T-cell (primary cell): ENCODE measurements at regions not wholly inside any gene's neighbourhood (a gene's known extent, or its start where the extent isn't known, plus 50 kb on each side); places are given as distances from the start of the nearest gene placed in this dataset.

Experiments used
- ATAC-seq, 4 experiments: fragments of 200-7000 bp in 3 of 4; fragments of 150-1000 bp in 1 of 4; cut with Tn5 transposase; replicated peaks in 1 of 4; 1 replicate in 3 of 4; 2 replicates in 1 of 4; pipeline ENCODE4 v1.10.0; 2021; ENCODE audit warnings: moderate library complexity in 3 of 4, mild to moderate bottlenecking in 2 of 4, moderate number of reproducible peaks in 1 of 4
- CTCF ChIA-PET, 2 donors: fragments of 300-600 bp; sonication (Branson Sonifier 250); formaldehyde crosslinking; loops; one replicate each; lab custom pipeline; 2022; ENCODE audit warnings: antibody characterized with exemption in 2 of 2; lab: Charles Lee
- POLR2A ChIA-PET, 2 donors: fragments of 300-600 bp; sonication (Branson Sonifier 250); formaldehyde crosslinking; loops; one replicate each; lab custom pipeline; 2022; ENCODE audit warnings: antibody characterized with exemption in 2 of 2; lab: Charles Lee
- DNase-seq, 35 experiments: peaks; one replicate each; pipeline versions ENCODE4 v3.0.0 to v3.0.0-alpha.2; 2013 to 2023
- H3K27ac ChIP-seq: one replicate; pipeline ENCODE4 v1.5.1; 2013; ENCODE audit warnings: low read length
- H3K27me3 ChIP-seq, 2 experiments: replicated peaks in 1 of 2; 1 replicate in 1 of 2; 2 replicates in 1 of 2; pipeline versions ENCODE4 v1.6.1 to v1.7.0; 2013; ENCODE audit warnings: low read length in 1 of 2, mixed read lengths in 1 of 2; ENCODE audit not compliant: control insufficient read depth in 2 of 2, insufficient read depth in 2 of 2; ENCODE audit errors: extremely low read depth in 1 of 2
- H3K36me3 ChIP-seq, 2 donors: 1 replicate in 1 of 2; 2 replicates in 1 of 2; pipeline versions ENCODE4 v1.6.1 to v1.7.0; 2013; ENCODE audit warnings: low read length in 1 of 2; ENCODE audit not compliant: control insufficient read depth in 2 of 2, insufficient read depth in 1 of 2; ENCODE audit errors: extremely low read depth in 1 of 2
- H3K4me1 ChIP-seq, 2 experiments: 1 replicate in 1 of 2; 2 replicates in 1 of 2; pipeline versions ENCODE4 v1.6.1 to v1.7.0; 2013; ENCODE audit warnings: low read length in 2 of 2, mixed read lengths in 1 of 2; ENCODE audit not compliant: insufficient read depth in 2 of 2, control insufficient read depth in 1 of 2; ENCODE audit errors: extremely low read depth in 1 of 2
- H3K4me3 ChIP-seq, 2 donors: 1 replicate in 1 of 2; 2 replicates in 1 of 2; pipeline versions ENCODE4 v1.5.1 to v1.7.0; 2013; ENCODE audit warnings: mild to moderate bottlenecking in 2 of 2, low read length in 1 of 2, moderate library complexity in 1 of 2; ENCODE audit not compliant: control insufficient read depth in 1 of 2; ENCODE audit errors: extremely low read depth in 1 of 2
- H3K9me3 ChIP-seq: 2 replicates; pipeline ENCODE4 v1.7.0; 2013
- H3K27ac Mint-ChIP-seq, 2 donors: one replicate each; pipeline ENCODE4 v1.8.0; 2020 to 2021; ENCODE audit warnings: mild to moderate bottlenecking in 2 of 2, mixed read lengths in 2 of 2
- H3K27me3 Mint-ChIP-seq, 2 donors: one replicate each; pipeline ENCODE4 v1.8.0; 2021 to 2022; ENCODE audit warnings: mixed read lengths in 2 of 2
- H3K36me3 Mint-ChIP-seq: one replicate; pipeline ENCODE4 v1.8.0; 2021; ENCODE audit warnings: mixed read lengths
- H3K4me1 Mint-ChIP-seq, 3 donors: one replicate each; pipeline ENCODE4 v1.8.0; 2020 to 2022; ENCODE audit warnings: mixed read lengths in 3 of 3, mild to moderate bottlenecking in 1 of 3
- H3K4me3 Mint-ChIP-seq, 3 donors: one replicate each; pipeline ENCODE4 v1.8.0; 2020 to 2022; ENCODE audit warnings: mild to moderate bottlenecking in 3 of 3, mixed read lengths in 3 of 3, moderate library complexity in 3 of 3
- H3K9me3 Mint-ChIP-seq, 3 donors: one replicate each; pipeline ENCODE4 v1.8.0; 2020 to 2022; ENCODE audit warnings: mixed read lengths in 3 of 3
- WGBS: methylation state at CpG from one replicate; pipeline ENCODE4 v1.1.5; 2013; ENCODE audit warnings: missing lambda C conversion rate; ENCODE audit not compliant: insufficient coverage; 5-methylcytosine and 5-hydroxymethylcytosine counted together

DNA sequence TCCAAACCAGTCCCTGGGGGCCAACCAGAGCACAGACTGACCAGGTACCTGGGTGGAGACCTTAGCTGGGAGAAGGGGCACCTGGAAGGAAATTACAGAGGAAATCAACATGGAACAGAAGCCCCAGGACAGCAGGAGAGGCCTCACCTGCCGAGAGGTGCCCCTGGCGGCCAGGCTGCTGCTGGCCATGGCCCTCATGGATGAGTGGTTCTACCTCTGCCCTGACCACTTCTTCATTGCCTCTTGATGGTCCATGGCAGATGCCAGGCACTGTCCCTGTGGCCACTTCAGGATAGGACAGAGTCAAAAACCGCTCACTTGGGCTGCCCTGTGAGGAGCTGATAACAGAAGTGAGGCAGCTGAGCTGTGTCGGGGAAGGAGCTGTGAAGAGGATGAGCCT is 73.1 kb upstream of the GNG2 start:
- no peaks in the 10 kb centered on the region for H3K36me3 ChIP-seq
- no peaks in the 10 kb centered on the region for H3K36me3 Mint-ChIP-seq
- no peaks in the 10 kb centered on the region for H3K4me1 Mint-ChIP-seq
- DNase-seq: no peak
- ChIA-PET POLR2A (no interaction called here), CTCF (no interaction called here)
- no peak overlapping the region for H3K27ac ChIP-seq
- no peak overlapping the region for H3K4me3 Mint-ChIP-seq
- peaks cover 0 to 6% of the 10 kb centered on the region in 2 experiments for H3K27me3 ChIP-seq
- H3K4me1 ChIP-seq: no peaks in the 10 kb centered on the region
- no peak overlapping the region for H3K4me3 ChIP-seq
- no peak for ATAC-seq
- H3K9me3 ChIP-seq: no peaks in the 10 kb centered on the region
- H3K27ac Mint-ChIP-seq: peak overlapping the region in 1 of 2 donors; percentile 9
- H3K27me3 Mint-ChIP-seq: peaks cover 22 to 38% of the 10 kb centered on the region in 2 donors
- peaks cover 12 to 16% (median 12%) of the 10 kb centered on the region in 3 donors for H3K9me3 Mint-ChIP-seq
- WGBS: 75% methylated on average over 4 of the region's 4 CpGs

DNA sequence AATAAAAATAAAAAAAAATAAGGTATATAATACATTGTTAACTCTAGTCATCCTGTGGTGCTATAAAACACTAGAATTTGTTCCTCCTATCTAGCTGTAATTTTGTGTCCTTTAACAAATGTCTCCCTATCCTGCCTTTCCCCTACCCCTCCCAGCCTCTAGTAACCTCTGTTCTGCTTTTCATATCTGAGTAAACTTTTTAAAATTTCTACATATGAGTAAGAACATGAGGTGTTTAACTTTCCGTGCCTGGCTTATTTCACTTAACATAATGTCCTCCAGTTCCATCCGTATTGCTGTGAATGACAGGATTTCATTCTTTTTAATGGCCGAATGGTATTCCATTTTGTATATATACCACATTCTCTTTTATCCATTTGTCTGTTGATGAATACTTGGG is 71.3 kb upstream of the GNG2 start:
- Mint-ChIP-seq H3K36me3 (no peaks in the 10 kb centered on the region), H3K4me3 (no peak overlapping the region), H3K27me3 (peaks cover 15 to 31% of the 10 kb centered on the region in 2 donors), H3K4me1 (no peaks in the 10 kb centered on the region), H3K9me3 (peaks cover 12 to 16% (median 12%) of the 10 kb centered on the region in 3 donors), H3K27ac (peak overlapping the region in 1 of 2 donors; percentile 0)
- ATAC-seq: no peak
- DNase-seq: no peak
- Histone ChIP-seq H3K4me3 (no peak overlapping the region), H3K27ac (no peak overlapping the region), H3K36me3 (no peaks in the 10 kb centered on the region), H3K4me1 (no peaks in the 10 kb centered on the region), H3K27me3 (peaks cover 0 to 6% of the 10 kb centered on the region in 2 experiments), H3K9me3 (no peaks in the 10 kb centered on the region)
- ChIA-PET POLR2A (interaction anchor here in 1 of 2 donors (0.6 kb wide), 1 partner anchor 41 kb away, joined by 3 read pairs; no protein-coding TSS in a partner anchor), CTCF (no interaction called here)
- WGBS: no CpG with 5 or more reads among the region's 3 CpGs

GRCh38 chr14:51789596-51789995 is 70.8 kb upstream of the GNG2 start:
- peaks cover 0 to 6% of the 10 kb centered on the region in 2 experiments for H3K27me3 ChIP-seq
- DNase-seq (no peak), ATAC-seq (no peak)
- H3K9me3 ChIP-seq: no peaks in the 10 kb centered on the region
- Mint-ChIP-seq H3K9me3 (peaks cover 12 to 16% (median 12%) of the 10 kb centered on the region in 3 donors), H3K4me3 (no peak overlapping the region), H3K36me3 (no peaks in the 10 kb centered on the region), H3K27ac (no peak overlapping the region), H3K27me3 (peaks cover 15 to 31% of the 10 kb centered on the region in 2 donors), H3K4me1 (no peaks in the 10 kb centered on the region)
- POLR2A ChIA-PET: interaction anchor here in 1 of 2 donors (0.6 kb wide), 1 partner anchor 41 kb away, joined by 3 read pairs; no protein-coding TSS in a partner anchor
- H3K27ac ChIP-seq: no peak overlapping the region
- no peaks in the 10 kb centered on the region for H3K4me1 ChIP-seq
- H3K4me3 ChIP-seq: no peak overlapping the region
- CTCF ChIA-PET: no interaction called here
- no peaks in the 10 kb centered on the region for H3K36me3 ChIP-seq

GRCh38 chr14:51792809-51793208 is 67.6 kb upstream of the GNG2 start:
- Histone ChIP-seq H3K36me3 (no peaks in the 10 kb centered on the region), H3K9me3 (no peaks in the 10 kb centered on the region), H3K4me1 (no peaks in the 10 kb centered on the region), H3K27me3 (no peaks in the 10 kb centered on the region), H3K4me3 (no peak overlapping the region), H3K27ac (no peak overlapping the region)
- no peaks in the 10 kb centered on the region for H3K4me1 Mint-ChIP-seq
- no peak overlapping the region for H3K27ac Mint-ChIP-seq
- ChIA-PET CTCF (no interaction called here), POLR2A (interaction anchor here (0.6 to 0.9 kb wide), 3 partner anchors 33 to 892 kb away, joined by 3 to 4 read pairs (median 3); no protein-coding TSS in a partner anchor)
- peaks cover 13 to 17% of the 10 kb centered on the region in 2 donors for H3K27me3 Mint-ChIP-seq
- H3K4me3 Mint-ChIP-seq: no peak overlapping the region
- no CpG with 5 or more reads among the region's 2 CpGs for WGBS
- DNase-seq (no peak), ATAC-seq (no peak)
- no peaks in the 10 kb centered on the region for H3K9me3 Mint-ChIP-seq
- no peaks in the 10 kb centered on the region for H3K36me3 Mint-ChIP-seq

GRCh38 chr14:51805541-51805940 is 54.9 kb upstream of the GNG2 start:
- Mint-ChIP-seq H3K36me3 (no peaks in the 10 kb centered on the region), H3K4me1 (peaks cover 0 to 5% (median 0%) of the 10 kb centered on the region in 3 donors), H3K27me3 (no peaks in the 10 kb centered on the region), H3K4me3 (no peak overlapping the region), H3K27ac (no peak overlapping the region), H3K9me3 (peaks cover 4 to 6% (median 4%) of the 10 kb centered on the region in 3 donors)
- CTCF ChIA-PET: interaction anchor here (0.6 to 1.4 kb wide), 2 partner anchors 40 to 41 kb away, joined by 4 to 6 read pairs; no protein-coding TSS in a partner anchor
- H3K4me1 ChIP-seq: no peaks in the 10 kb centered on the region
- H3K27ac ChIP-seq: no peak overlapping the region
- POLR2A ChIA-PET: interaction anchor here in 1 of 2 donors (0.7 kb wide), 1 partner anchor 157 kb away, joined by 3 read pairs; no protein-coding TSS in a partner anchor
- H3K27me3 ChIP-seq: no peaks in the 10 kb centered on the region
- no peaks in the 10 kb centered on the region for H3K9me3 ChIP-seq
- 100% methylated on average over 1 of the region's 2 CpGs for WGBS
- ATAC-seq: no peak
- peak in 1 of 35 experiments; percentile 23 for DNase-seq
- no peak overlapping the region for H3K4me3 ChIP-seq
- no peaks in the 10 kb centered on the region for H3K36me3 ChIP-seq

DNA sequence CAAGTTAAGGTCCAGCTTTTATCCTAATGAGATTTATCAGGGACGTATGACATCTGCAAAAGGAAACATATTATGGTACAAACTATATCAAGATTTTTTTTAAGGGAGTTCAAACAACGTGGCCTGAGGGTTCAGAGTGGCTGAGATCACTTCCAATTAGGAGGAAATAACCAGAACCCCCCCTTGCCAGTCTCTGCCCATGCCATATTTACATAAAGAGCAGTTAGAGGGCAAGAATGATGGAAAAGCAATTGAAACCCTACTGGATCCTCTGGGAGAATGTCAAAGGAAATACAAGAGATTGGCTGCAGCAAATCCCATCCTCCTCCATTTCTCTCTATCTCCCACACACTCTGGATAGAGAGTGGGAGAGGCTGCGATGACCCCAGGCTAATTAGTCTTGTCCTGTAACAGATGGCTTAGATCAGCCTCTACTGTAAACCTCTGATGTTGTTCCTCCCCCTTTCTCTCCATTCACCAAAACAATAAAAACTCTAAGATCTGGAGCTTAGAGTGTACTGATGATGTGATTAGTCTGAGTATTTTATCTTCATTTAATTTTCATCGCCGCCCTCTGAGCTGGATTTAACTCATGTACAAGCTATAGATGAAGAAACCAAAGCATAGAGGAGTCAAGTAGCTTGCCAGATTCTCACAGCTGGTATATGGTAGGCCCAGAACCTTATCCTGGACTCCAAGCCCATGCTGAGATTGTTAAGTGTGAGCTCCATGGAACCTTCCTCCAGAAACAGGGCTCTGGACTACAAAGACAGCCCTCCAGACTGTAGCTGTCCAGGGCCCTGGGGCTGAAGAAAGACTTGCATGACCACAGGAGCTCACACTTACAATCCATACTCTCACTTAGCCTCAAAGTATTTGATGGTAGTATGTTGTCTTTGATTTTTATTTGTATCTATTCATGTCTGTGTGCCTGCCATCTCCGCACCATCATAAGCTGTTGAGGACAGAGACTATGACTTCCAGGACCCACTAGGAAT is 54.1 kb upstream of the GNG2 start:
- Mint-ChIP-seq H3K4me1 (peaks cover 0 to 5% (median 0%) of the 10 kb centered on the region in 3 donors), H3K9me3 (peaks cover 4 to 6% (median 4%) of the 10 kb centered on the region in 3 donors), H3K27me3 (no peaks in the 10 kb centered on the region), H3K4me3 (no peak overlapping the region), H3K27ac (no peak overlapping the region), H3K36me3 (no peaks in the 10 kb centered on the region)
- Histone ChIP-seq H3K4me1 (no peaks in the 10 kb centered on the region), H3K36me3 (no peaks in the 10 kb centered on the region), H3K27me3 (no peaks in the 10 kb centered on the region), H3K27ac (no peak overlapping the region), H3K9me3 (no peaks in the 10 kb centered on the region), H3K4me3 (no peak overlapping the region)
- DNase-seq (no peak), ATAC-seq (no peak)
- 100% methylated on average over 2 of the region's 6 CpGs for WGBS
- CTCF ChIA-PET: interaction anchor here (0.5 to 0.6 kb wide), 3 partner anchors 39 to 414 kb away, joined by 3 to 5 read pairs (median 4); partner anchors contain the start of gene FRMD6 (in 1 of the 2)
- POLR2A ChIA-PET: no interaction called here
